ENCODE measurements at regions not wholly inside any gene's neighbourhood (a gene's known extent, or its start where the extent isn't known, plus 50 kb on each side); places are given as distances from the start of the nearest gene placed in this dataset.
A peak's percentile ranks its signal among the peaks of the same experiment; 100 is the strongest.

DNA sequence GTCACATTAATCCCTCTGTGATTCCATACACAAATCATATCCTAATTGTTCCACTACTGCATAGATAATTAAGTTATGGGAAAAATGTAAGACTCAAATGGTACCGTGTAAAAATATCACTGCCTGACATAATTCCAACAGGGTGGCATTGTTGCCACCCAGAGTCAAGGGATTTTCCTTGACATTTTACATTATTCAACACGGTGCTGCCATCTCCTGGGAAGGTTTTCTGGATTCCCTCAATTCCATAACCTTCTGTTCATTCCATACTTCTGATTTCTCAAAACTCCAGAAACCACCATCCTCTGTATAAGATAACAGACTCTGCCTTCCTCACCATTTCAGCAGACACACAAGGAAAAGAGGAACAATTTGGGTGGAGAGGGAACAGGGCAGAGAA is 495.9 kb downstream of the XPNPEP1 start:
- TF ChIP-seq, protein P1, sequence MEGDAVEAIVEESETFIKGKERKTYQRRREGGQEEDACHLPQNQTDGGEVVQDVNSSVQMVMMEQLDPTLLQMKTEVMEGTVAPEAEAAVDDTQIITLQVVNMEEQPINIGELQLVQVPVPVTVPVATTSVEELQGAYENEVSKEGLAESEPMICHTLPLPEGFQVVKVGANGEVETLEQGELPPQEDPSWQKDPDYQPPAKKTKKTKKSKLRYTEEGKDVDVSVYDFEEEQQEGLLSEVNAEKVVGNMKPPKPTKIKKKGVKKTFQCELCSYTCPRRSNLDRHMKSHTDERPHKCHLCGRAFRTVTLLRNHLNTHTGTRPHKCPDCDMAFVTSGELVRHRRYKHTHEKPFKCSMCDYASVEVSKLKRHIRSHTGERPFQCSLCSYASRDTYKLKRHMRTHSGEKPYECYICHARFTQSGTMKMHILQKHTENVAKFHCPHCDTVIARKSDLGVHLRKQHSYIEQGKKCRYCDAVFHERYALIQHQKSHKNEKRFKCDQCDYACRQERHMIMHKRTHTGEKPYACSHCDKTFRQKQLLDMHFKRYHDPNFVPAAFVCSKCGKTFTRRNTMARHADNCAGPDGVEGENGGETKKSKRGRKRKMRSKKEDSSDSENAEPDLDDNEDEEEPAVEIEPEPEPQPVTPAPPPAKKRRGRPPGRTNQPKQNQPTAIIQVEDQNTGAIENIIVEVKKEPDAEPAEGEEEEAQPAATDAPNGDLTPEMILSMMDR (IDR thresholded peaks at IDR 0.05; ENCODE audit: poor library complexity), result peak; percentile 49
- no peak for TF ChIP-seq EZH2 (IDR thresholded peaks at IDR 0.05; ENCODE audit: borderline replicate concordance)
- no peak for TF ChIP-seq EZH2phosphoT487 (IDR thresholded peaks at IDR 0.05; ENCODE audit: low read depth, severe bottlenecking, unreplicated experiment)
